CD4-positive, CD25-positive, alpha-beta regulatory T cell (primary cell): ENCODE measurements at regions not wholly inside any gene's neighbourhood (a gene's known extent, or its start where the extent isn't known, plus 50 kb on each side); places are given as distances from the start of the nearest gene placed in this dataset.
A peak's percentile ranks its signal among the peaks of the same experiment; 100 is the strongest.

Experiments used
- ATAC-seq, 2 donors: fragments of 150-1000 bp; cut with Tn5 transposase; one replicate each; pipeline ENCODE4 v1.10.0; 2021; ENCODE audit warnings: low read depth in 2 of 2, moderate number of reproducible peaks in 2 of 2, moderate library complexity in 1 of 2
- DNase-seq, 3 donors: peaks; one replicate each; pipeline versions ENCODE4 v3.0.0 to v3.0.0-alpha.2; 2012 to 2022; ENCODE audit warnings: mixed read lengths in 1 of 3
- H3K27ac ChIP-seq: one replicate; pipeline ENCODE4 v1.7.0; 2013; ENCODE audit warnings: mild to moderate bottlenecking, low read length; ENCODE audit not compliant: insufficient read depth, poor library complexity, severe bottlenecking
- H3K27me3 ChIP-seq: one replicate; pipeline ENCODE4 v1.7.0; 2013; ENCODE audit warnings: low read length; ENCODE audit not compliant: control insufficient read depth, insufficient read depth
- H3K36me3 ChIP-seq: one replicate; pipeline ENCODE4 v1.7.0; 2013; ENCODE audit warnings: mild to moderate bottlenecking, low read length, moderate library complexity; ENCODE audit not compliant: control insufficient read depth, insufficient read depth
- H3K4me1 ChIP-seq: 2 replicates; pipeline ENCODE4 v1.7.0; 2013; ENCODE audit warnings: mild to moderate bottlenecking, low read length; ENCODE audit not compliant: insufficient read depth, control insufficient read depth, poor library complexity, severe bottlenecking
- H3K4me3 ChIP-seq: one replicate; pipeline ENCODE4 v1.7.0; 2013; ENCODE audit warnings: low read depth, mild to moderate bottlenecking, low read length, moderate library complexity
- H3K9me3 ChIP-seq, 2 experiments: 1 replicate in 1 of 2; 2 replicates in 1 of 2; pipeline ENCODE4 v1.7.0; 2013; ENCODE audit warnings: low read length in 2 of 2, mild to moderate bottlenecking in 1 of 2, moderate library complexity in 1 of 2; ENCODE audit not compliant: control insufficient read depth in 2 of 2
- H3K27ac Mint-ChIP-seq, 3 donors: one replicate each; pipeline ENCODE4 v1.8.0; 2020 to 2022; ENCODE audit warnings: mild to moderate bottlenecking in 3 of 3, mixed read lengths in 3 of 3, moderate library complexity in 2 of 3
- H3K27me3 Mint-ChIP-seq: one replicate; pipeline ENCODE4 v1.8.0; 2022; ENCODE audit warnings: mild to moderate bottlenecking, mixed read lengths
- H3K36me3 Mint-ChIP-seq: one replicate; pipeline ENCODE4 v1.8.0; 2020; ENCODE audit warnings: mixed read lengths
- H3K4me1 Mint-ChIP-seq, 4 donors: one replicate each; pipeline ENCODE4 v1.8.0; 2020 to 2022; ENCODE audit warnings: mixed read lengths in 4 of 4, mild to moderate bottlenecking in 1 of 4
- H3K4me3 Mint-ChIP-seq, 4 donors: one replicate each; pipeline ENCODE4 v1.8.0; 2020 to 2022; ENCODE audit warnings: mild to moderate bottlenecking in 4 of 4, mixed read lengths in 4 of 4, moderate library complexity in 3 of 4
- H3K9me3 Mint-ChIP-seq, 7 donors: one replicate each; pipeline ENCODE4 v1.8.0; 2020 to 2022; ENCODE audit warnings: mixed read lengths in 7 of 7, mild to moderate bottlenecking in 3 of 7, moderate library complexity in 2 of 7

GRCh38 chr1:220369511-220369910, 97.3 kb upstream of the RAB3GAP2 start:
- Histone ChIP-seq H3K36me3 (no peaks in the 10 kb centered on the region), H3K27me3 (no peaks in the 10 kb centered on the region), H3K9me3 (no peaks in the 10 kb centered on the region), H3K4me3 (no peak overlapping the region), H3K27ac (no peak overlapping the region), H3K4me1 (no peaks in the 10 kb centered on the region)
- Mint-ChIP-seq H3K4me1 (no peaks in the 10 kb centered on the region), H3K27me3 (peaks cover 10% of the 10 kb centered on the region), H3K36me3 (no peaks in the 10 kb centered on the region), H3K4me3 (no peak overlapping the region), H3K27ac (no peak overlapping the region), H3K9me3 (peaks cover 0 to 4% (median 0%) of the 10 kb centered on the region in 7 donors)
- ATAC-seq (no peak), DNase-seq (no peak)

- H3K27ac ChIP-seq = no peak overlapping the region
- DNase-seq = no peak
- no peaks in the 10 kb centered on the region for H3K4me1 ChIP-seq
- Mint-ChIP-seq H3K4me3 (no peak overlapping the region), H3K4me1 (no peaks in the 10 kb centered on the region), H3K36me3 (no peaks in the 10 kb centered on the region), H3K9me3 (peaks cover 0 to 4% (median 0%) of the 10 kb centered on the region in 7 donors), H3K27me3 (peaks cover 10% of the 10 kb centered on the region), H3K27ac (no peak overlapping the region)
- no peak overlapping the region for H3K4me3 ChIP-seq
- H3K9me3 ChIP-seq = no peaks in the 10 kb centered on the region
- H3K36me3 ChIP-seq = no peaks in the 10 kb centered on the region
- no peak for ATAC-seq
- H3K27me3 ChIP-seq = no peaks in the 10 kb centered on the region
These were observed 96.4 kb upstream of the RAB3GAP2 start for GRCh38 chr1:220368352-220369265.

- H3K27ac ChIP-seq = no peak overlapping the region
- no peaks in the 10 kb centered on the region for H3K4me1 ChIP-seq
- Mint-ChIP-seq H3K36me3 (no peaks in the 10 kb centered on the region), H3K27me3 (peaks cover 4% of the 10 kb centered on the region), H3K4me1 (no peaks in the 10 kb centered on the region), H3K4me3 (no peak overlapping the region), H3K27ac (no peak overlapping the region), H3K9me3 (peaks cover 0 to 4% (median 0%) of the 10 kb centered on the region in 7 donors)
- ATAC-seq = no peak
- no peaks in the 10 kb centered on the region for H3K9me3 ChIP-seq
- H3K4me3 ChIP-seq = no peak overlapping the region
- no peaks in the 10 kb centered on the region for H3K36me3 ChIP-seq
- no peaks in the 10 kb centered on the region for H3K27me3 ChIP-seq
- no peak for DNase-seq
These were observed 95.6 kb upstream of the RAB3GAP2 start for GRCh38 chr1:220367833-220368232.

GRCh38 chr1:220366269-220366668, 94.0 kb upstream of the RAB3GAP2 start:
- ATAC-seq (no peak), DNase-seq (no peak)
- Mint-ChIP-seq H3K27ac (no peak overlapping the region), H3K27me3 (peaks cover 4% of the 10 kb centered on the region), H3K4me1 (no peaks in the 10 kb centered on the region), H3K36me3 (no peaks in the 10 kb centered on the region), H3K9me3 (peaks cover 0 to 4% (median 0%) of the 10 kb centered on the region in 7 donors), H3K4me3 (peak overlapping the region in 1 of 4 donors; percentile 13)
- Histone ChIP-seq H3K4me3 (no peak overlapping the region), H3K36me3 (no peaks in the 10 kb centered on the region), H3K4me1 (no peaks in the 10 kb centered on the region), H3K27me3 (no peaks in the 10 kb centered on the region), H3K9me3 (no peaks in the 10 kb centered on the region), H3K27ac (no peak overlapping the region)

GRCh38 chr1:220363196-220363837, 91.1 kb upstream of the RAB3GAP2 start:
- Histone ChIP-seq H3K27ac (no peak overlapping the region), H3K4me3 (no peak overlapping the region), H3K4me1 (no peaks in the 10 kb centered on the region), H3K36me3 (no peaks in the 10 kb centered on the region), H3K27me3 (no peaks in the 10 kb centered on the region), H3K9me3 (no peaks in the 10 kb centered on the region)
- H3K27ac Mint-ChIP-seq = no peak overlapping the region
- no peak overlapping the region for H3K4me3 Mint-ChIP-seq
- no peaks in the 10 kb centered on the region for H3K4me1 Mint-ChIP-seq
- no peaks in the 10 kb centered on the region for H3K36me3 Mint-ChIP-seq
- H3K27me3 Mint-ChIP-seq = peaks cover 4% of the 10 kb centered on the region
- ATAC-seq (no peak), DNase-seq (no peak)
- H3K9me3 Mint-ChIP-seq = peaks cover 0 to 3% (median 0%) of the 10 kb centered on the region in 7 donors

- no peaks in the 10 kb centered on the region for H3K27me3 ChIP-seq
- Mint-ChIP-seq H3K9me3 (peaks cover 0 to 1% (median 0%) of the 10 kb centered on the region in 7 donors), H3K4me1 (no peaks in the 10 kb centered on the region), H3K36me3 (no peaks in the 10 kb centered on the region), H3K27ac (no peak overlapping the region), H3K27me3 (no peaks in the 10 kb centered on the region), H3K4me3 (no peak overlapping the region)
- H3K4me3 ChIP-seq = no peak overlapping the region
- no peaks in the 10 kb centered on the region for H3K36me3 ChIP-seq
- DNase-seq (no peak), ATAC-seq (no peak)
- no peaks in the 10 kb centered on the region for H3K9me3 ChIP-seq
- no peak overlapping the region for H3K27ac ChIP-seq
- no peaks in the 10 kb centered on the region for H3K4me1 ChIP-seq
These were observed 85.0 kb upstream of the RAB3GAP2 start for GRCh38 chr1:220356981-220357850.

GRCh38 chr1:220353229-220354012, 81.2 kb upstream of the RAB3GAP2 start:
- Histone ChIP-seq H3K36me3 (no peaks in the 10 kb centered on the region), H3K27ac (no peak overlapping the region), H3K4me3 (no peak overlapping the region), H3K27me3 (no peaks in the 10 kb centered on the region), H3K9me3 (no peaks in the 10 kb centered on the region), H3K4me1 (no peaks in the 10 kb centered on the region)
- Mint-ChIP-seq H3K36me3 (no peaks in the 10 kb centered on the region), H3K27me3 (no peaks in the 10 kb centered on the region), H3K9me3 (peaks cover 0 to 2% (median 0%) of the 10 kb centered on the region in 7 donors), H3K4me3 (no peak overlapping the region), H3K4me1 (no peaks in the 10 kb centered on the region), H3K27ac (no peak overlapping the region)
- ATAC-seq (no peak), DNase-seq (no peak)
